Esophagus muscularis mucosa (tissue), 2 donors: ENCODE measurements at regions not wholly inside any gene's neighbourhood (a gene's known extent, or its start where the extent isn't known, plus 50 kb on each side); places are given as distances from the start of the nearest gene placed in this dataset.

Experiments used
- POLR2A ChIP-seq: fragments of 450-650 bp; IDR thresholded peaks from one replicate; pipeline ENCODE4 v1.6.1; 2017; ENCODE audit warnings: antibody characterized with exemption, moderate library complexity, mild to moderate bottlenecking, low read depth
- POLR2AphosphoS5 ChIP-seq, 2 donors: sonication (generic); formaldehyde crosslinking; IDR thresholded peaks; one replicate each; pipeline ENCODE4 v1.6.1; 2017; ENCODE audit warnings: antibody characterized with exemption in 2 of 2

DNA sequence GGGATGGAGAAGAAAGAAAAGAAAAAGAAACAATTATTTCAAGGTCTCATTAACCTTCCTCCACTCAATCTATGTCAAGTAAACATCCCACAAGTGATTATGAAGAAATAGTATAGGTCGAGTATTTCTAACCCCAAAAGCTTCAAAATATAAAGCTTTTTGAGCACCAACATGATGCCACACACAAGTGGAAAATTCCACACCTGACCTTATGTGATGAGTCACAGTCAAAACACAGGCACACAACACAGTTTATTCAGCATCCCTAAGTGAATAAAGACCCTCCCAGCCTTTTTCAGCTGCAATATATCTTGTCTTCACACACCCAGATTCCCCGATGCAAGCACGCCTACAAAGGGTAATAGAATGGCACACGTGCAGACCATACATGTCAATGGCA, 51.7 kb upstream of the VEGFC start:
- TF ChIP-seq POLR2A: no peak
- TF ChIP-seq POLR2AphosphoS5 (IDR thresholded peaks at IDR 0.05): no peak
